ENCODE measurements at regions not wholly inside any gene's neighbourhood (a gene's known extent, or its start where the extent isn't known, plus 50 kb on each side); places are given as distances from the start of the nearest gene placed in this dataset.

GRCh38 chr21:27584256-27584655 is 617.4 kb upstream of the ADAMTS5 start:
- TF ChIP-seq CTCF (conservative IDR thresholded peaks at IDR 0.05) (no peak), ZFX (IDR thresholded peaks at IDR 0.05) (no peak)
